Neural crest cell (in vitro differentiated cells): ENCODE measurements at regions not wholly inside any gene's neighbourhood (a gene's known extent, or its start where the extent isn't known, plus 50 kb on each side); places are given as distances from the start of the nearest gene placed in this dataset.

ENCODE experiments used
- DNase-seq: peaks from one replicate; pipeline ENCODE4 v3.0.0; 2021; ENCODE audit warnings: low read depth, mixed read lengths, low spot score
- H3K27ac Mint-ChIP-seq: one replicate; pipeline ENCODE4 v1.8.0; 2021; ENCODE audit warnings: mild to moderate bottlenecking, mixed read lengths; ENCODE audit not compliant: unreplicated experiment
- H3K27me3 Mint-ChIP-seq: 2 replicates; pipeline ENCODE4 v1.8.0; 2021; ENCODE audit warnings: low read depth, mild to moderate bottlenecking, mixed read lengths
- H3K36me3 Mint-ChIP-seq: 2 replicates; pipeline ENCODE4 v1.8.0; 2021; ENCODE audit warnings: low read depth, mild to moderate bottlenecking, mixed read lengths
- H3K4me1 Mint-ChIP-seq: 2 replicates; pipeline ENCODE4 v1.8.0; 2021; ENCODE audit warnings: mixed read lengths
- H3K4me3 Mint-ChIP-seq: one replicate; pipeline ENCODE4 v1.8.0; 2021; ENCODE audit warnings: mild to moderate bottlenecking, mixed read lengths
- H3K9me3 Mint-ChIP-seq: 2 replicates; pipeline ENCODE4 v1.8.0; 2021; ENCODE audit warnings: mixed read lengths
- CTCF ChIP-seq: fragments of 200-600 bp; sonication (generic); conservative IDR thresholded peaks from 2 replicates; pipeline ENCODE4 v1.5.0; 2021; ENCODE audit warnings: antibody characterized with exemption, mild to moderate bottlenecking

GRCh38 chr13:74681891-74682290, 547.7 kb upstream of the KLF12 start:
- Mint-ChIP-seq H3K4me1 (peaks cover 7% of the 10 kb centered on the region), H3K27ac (no peak overlapping the region), H3K36me3 (peaks cover 27% of the 10 kb centered on the region), H3K9me3 (peaks cover 9% of the 10 kb centered on the region), H3K27me3 (no peaks in the 10 kb centered on the region), H3K4me3 (no peak overlapping the region)
- no peak for TF ChIP-seq CTCF
- no peak for DNase-seq

- no peak for TF ChIP-seq CTCF
- peaks cover 3% of the 10 kb centered on the region for H3K36me3 Mint-ChIP-seq
Observed at GRCh38 chr13:74678308-74678965, 544.2 kb upstream of the KLF12 start.

GRCh38 chr13:74675972-74676371, 541.8 kb upstream of the KLF12 start:
- Mint-ChIP-seq H3K27ac (no peak overlapping the region), H3K9me3 (peaks cover 6% of the 10 kb centered on the region), H3K27me3 (no peaks in the 10 kb centered on the region), H3K4me1 (peaks cover 18% of the 10 kb centered on the region), H3K4me3 (no peak overlapping the region), H3K36me3 (no peaks in the 10 kb centered on the region)
- DNase-seq, result no peak
- no peak for TF ChIP-seq CTCF

More at GRCh38 chr13:74678308-74678965, 544.2 kb upstream of the KLF12 start:
- Mint-ChIP-seq H3K27me3 (no peaks in the 10 kb centered on the region), H3K4me1 (peaks cover 18% of the 10 kb centered on the region), H3K9me3 (peaks cover 3% of the 10 kb centered on the region), H3K4me3 (no peak overlapping the region), H3K27ac (no peak overlapping the region)
- no peak for DNase-seq

GRCh38 chr13:74675182-74675581, 541.0 kb upstream of the KLF12 start:
- Mint-ChIP-seq H3K27ac (no peak overlapping the region), H3K36me3 (no peaks in the 10 kb centered on the region), H3K27me3 (no peaks in the 10 kb centered on the region), H3K4me3 (no peak overlapping the region), H3K9me3 (peaks cover 6% of the 10 kb centered on the region), H3K4me1 (peaks cover 18% of the 10 kb centered on the region)
- no peak for TF ChIP-seq CTCF
- DNase-seq, result no peak

GRCh38 chr13:74674720-74675119, 540.5 kb upstream of the KLF12 start:
- Mint-ChIP-seq H3K27ac (no peak overlapping the region), H3K4me1 (peaks cover 18% of the 10 kb centered on the region), H3K4me3 (no peak overlapping the region), H3K36me3 (no peaks in the 10 kb centered on the region), H3K27me3 (no peaks in the 10 kb centered on the region), H3K9me3 (peaks cover 6% of the 10 kb centered on the region)
- no peak for DNase-seq
- no peak for TF ChIP-seq CTCF
